ENCODE measurements at regions not wholly inside any gene's neighbourhood (a gene's known extent, or its start where the extent isn't known, plus 50 kb on each side); places are given as distances from the start of the nearest gene placed in this dataset.

DNA sequence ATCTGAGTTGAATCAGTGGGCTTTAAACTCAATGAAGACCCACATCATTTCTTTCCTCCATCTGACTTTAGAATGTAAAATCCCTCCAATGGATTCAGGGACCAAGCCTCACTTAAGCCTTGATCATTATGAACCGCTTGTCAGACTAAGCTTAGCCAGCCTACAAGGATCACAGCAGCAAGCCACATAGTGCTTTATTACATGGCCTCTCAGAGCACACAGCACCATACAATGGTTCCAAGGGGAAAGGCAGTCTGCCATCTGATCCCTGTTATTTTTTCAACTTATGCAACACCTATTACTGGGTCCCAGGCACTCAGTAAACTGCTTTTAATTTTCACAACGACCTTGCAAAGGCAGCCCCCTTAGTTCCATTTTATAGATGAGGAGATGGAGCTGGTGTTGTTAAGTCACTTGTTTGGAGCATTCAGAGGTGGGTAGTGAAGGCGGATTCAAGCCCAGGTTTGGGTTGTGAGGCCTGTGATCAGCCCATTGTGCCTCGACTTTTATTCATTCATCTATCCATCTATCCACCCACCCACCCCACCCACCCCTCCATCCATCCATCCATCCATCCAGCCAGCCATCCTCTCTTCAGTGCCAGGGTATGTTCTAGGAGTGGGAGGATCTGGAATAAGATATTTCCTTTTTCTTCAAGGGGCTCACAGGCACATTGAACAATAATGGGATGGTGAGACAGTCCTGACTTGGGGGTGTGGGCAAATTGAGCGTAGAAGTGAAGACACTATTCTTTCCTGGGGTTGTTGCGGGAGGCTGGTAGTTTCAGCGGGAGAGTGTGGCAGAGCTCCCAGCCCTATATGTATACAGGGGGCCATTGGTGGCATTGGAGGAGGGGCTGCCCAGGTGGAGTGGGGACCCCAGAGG, 141.2 kb downstream of the MYCN start:
- DNase-seq (ENCODE audit: low spot score): no peak

DNA sequence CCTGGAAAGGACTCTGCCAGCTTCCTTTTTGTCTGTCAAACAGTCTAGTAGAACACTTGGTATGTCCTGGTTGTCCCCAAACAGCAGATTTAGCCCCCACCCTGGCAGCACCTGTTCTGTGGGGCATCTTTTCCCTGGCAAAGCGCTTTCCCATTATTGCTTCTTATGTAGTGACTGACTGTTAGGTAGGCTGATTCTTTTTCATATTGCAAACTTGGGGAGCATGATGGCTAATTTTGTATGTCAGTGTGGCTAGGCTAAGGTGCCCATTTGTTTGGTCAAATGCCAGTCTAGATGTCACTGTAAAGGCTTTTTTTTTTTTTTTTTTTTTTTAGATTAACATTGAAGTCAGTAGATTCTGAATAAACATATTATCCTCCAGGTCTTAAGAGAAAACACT, 140.2 kb downstream of the MYCN start:
- no peak for DNase-seq (ENCODE audit: low spot score)

DNA sequence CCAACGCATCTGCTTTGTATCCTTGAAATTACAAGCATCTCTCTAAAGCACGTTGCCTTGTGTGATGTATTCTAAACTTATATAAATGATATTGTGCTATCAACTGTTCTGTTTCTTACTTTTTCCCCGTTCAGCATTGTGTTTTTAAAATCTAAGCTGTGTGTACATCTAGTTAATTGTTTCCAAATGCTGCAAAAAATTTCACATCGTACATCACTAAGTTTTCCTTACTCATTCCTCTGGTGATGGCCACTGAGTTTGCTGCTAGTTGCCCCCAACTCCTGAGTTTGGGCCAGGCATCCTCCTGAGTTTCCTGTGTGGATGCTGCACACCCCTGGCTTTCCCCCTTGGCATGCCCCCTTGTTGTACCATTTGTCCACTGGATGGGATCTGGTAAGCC, 139.7 kb downstream of the MYCN start:
- no peak for DNase-seq (ENCODE audit: low spot score)

- DNase-seq (ENCODE audit: low spot score): no peak
Observed at GRCh38 chr2:16079637-16080036, 139.3 kb downstream of the MYCN start.

GRCh38 chr2:16077601-16078000, 137.3 kb downstream of the MYCN start:
- DNase-seq (ENCODE audit: low spot score): no peak

- no peak for DNase-seq (ENCODE audit: low spot score)
Observed at GRCh38 chr2:16076911-16077310, 136.6 kb downstream of the MYCN start.

GRCh38 chr2:16075045-16076012, 135.0 kb downstream of the MYCN start:
- DNase-seq (ENCODE audit: low spot score): no peak

DNA sequence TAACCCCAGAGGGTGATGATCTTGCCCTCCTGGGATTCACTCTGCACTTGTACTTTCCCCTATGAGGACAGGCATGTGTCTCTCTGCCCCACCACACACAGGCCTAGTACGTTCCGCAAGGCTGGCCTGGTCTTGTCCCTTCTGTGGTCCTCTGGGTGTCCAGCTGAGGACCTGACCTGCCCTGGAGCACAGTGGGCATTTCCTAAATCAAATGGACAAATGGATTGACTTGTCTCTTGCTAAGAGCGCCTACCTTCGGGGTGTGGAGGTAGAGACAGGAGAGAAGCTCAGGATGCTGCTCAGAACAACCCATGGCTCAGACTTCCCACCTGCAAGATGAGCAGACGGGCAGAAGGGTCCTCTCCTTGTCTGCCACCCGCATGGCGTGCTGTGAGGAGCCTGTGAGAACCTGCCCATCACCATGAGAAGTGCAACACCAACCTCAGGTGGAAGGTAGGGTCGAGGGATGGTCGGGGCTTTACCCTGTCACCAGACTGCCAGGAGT, 133.6 kb downstream of the MYCN start:
- no peak for DNase-seq (ENCODE audit: low spot score)

DNA sequence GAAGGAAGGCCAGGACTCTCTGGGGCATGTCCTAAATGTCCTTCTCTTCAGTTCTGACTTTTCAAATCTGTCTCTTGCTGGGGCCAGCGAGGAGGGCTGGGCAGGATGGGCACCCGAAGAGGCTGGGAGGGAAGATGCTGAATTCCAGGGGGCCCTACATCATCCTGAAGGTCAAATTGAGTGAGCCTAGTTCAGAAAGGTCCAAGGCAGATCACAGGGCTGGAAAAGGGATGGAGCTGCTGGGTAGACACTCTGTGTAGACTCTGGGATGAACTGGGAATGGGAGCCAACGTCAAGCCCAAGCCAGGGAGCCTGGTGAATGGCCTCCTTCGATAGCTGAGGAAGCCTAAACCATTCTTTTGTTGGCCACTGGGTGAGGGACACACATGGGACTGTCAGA, 133.1 kb downstream of the MYCN start:
- no peak for DNase-seq (ENCODE audit: low spot score)

GRCh38 chr2:16072638-16073290, 132.4 kb downstream of the MYCN start:
- DNase-seq (ENCODE audit: low spot score): no peak

- DNase-seq (ENCODE audit: low spot score): no peak
Observed at GRCh38 chr2:16071865-16072637, 131.7 kb downstream of the MYCN start.

GRCh38 chr2:16071039-16071864, 130.9 kb downstream of the MYCN start:
- DNase-seq (ENCODE audit: low spot score): no peak

DNA sequence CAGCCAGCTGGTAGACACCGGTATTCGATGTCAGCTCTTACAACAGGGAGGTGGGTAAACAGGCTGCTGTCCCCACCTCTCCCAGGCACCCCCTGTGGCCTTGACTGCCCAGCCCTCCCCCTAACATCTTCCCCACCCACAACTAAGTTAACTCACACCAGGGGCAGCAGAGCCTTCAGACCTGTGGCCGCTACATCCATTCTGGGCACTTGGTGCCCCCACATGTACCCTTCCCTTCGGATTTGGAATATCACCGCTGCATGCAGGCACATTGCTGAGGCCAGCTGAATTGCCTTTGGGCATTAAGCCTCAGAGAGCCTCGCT, 130.3 kb downstream of the MYCN start:
- DNase-seq (ENCODE audit: low spot score): no peak

GRCh38 chr2:16069933-16070647, 129.7 kb downstream of the MYCN start:
- DNase-seq (ENCODE audit: low spot score): no peak

- no peak for DNase-seq (ENCODE audit: low spot score)
Observed at GRCh38 chr2:16069663-16069932, 129.2 kb downstream of the MYCN start.

GRCh38 chr2:16068552-16068940, 128.2 kb downstream of the MYCN start:
- DNase-seq (ENCODE audit: low spot score): no peak

GRCh38 chr2:16067866-16068551, 127.7 kb downstream of the MYCN start:
- DNase-seq (ENCODE audit: low spot score): no peak

- no peak for DNase-seq (ENCODE audit: low spot score)
Observed at GRCh38 chr2:16067444-16067843, 127.1 kb downstream of the MYCN start.

GRCh38 chr2:16067037-16067406, 126.7 kb downstream of the MYCN start:
- no peak for DNase-seq (ENCODE audit: low spot score)
